VCaP (cell line): ENCODE measurements at regions not wholly inside any gene's neighbourhood (a gene's known extent, or its start where the extent isn't known, plus 50 kb on each side); places are given as distances from the start of the nearest gene placed in this dataset.
A peak's percentile ranks its signal among the peaks of the same experiment; 100 is the strongest.

Experiments
- H3K27ac ChIP-seq: fragments of 450-650 bp; 2 replicates; pipeline ENCODE4 v1.5.1; 2017
- TF ChIP-seq, protein P1 (sequence below): fragments of 450-650 bp; conservative IDR thresholded peaks from 2 replicates; pipeline ENCODE4 v1.5.1; 2017; ENCODE audit warnings: mild to moderate bottlenecking, moderate library complexity

DNA sequence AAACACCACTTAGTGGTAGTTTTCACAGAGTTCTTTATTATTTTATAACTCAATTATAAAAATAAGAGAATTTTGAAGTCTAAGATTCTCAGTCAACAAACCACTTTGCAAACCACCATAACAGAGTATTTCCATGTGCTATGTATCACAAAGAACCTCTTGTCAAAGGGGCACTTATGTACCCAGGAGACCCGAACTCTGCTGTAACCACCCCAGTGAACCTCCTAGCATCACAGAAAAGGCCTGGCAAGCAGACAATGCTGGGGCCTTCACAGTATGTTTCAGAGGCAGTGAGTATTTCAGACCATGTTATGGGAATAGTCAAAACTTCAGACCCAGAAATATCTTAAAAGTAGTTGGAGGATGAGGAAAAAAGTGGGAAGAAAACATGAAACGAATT, 714.1 kb downstream of the EFNB2 start:
- H3K27ac ChIP-seq: no peak overlapping the region
- TF ChIP-seq, protein P1, sequence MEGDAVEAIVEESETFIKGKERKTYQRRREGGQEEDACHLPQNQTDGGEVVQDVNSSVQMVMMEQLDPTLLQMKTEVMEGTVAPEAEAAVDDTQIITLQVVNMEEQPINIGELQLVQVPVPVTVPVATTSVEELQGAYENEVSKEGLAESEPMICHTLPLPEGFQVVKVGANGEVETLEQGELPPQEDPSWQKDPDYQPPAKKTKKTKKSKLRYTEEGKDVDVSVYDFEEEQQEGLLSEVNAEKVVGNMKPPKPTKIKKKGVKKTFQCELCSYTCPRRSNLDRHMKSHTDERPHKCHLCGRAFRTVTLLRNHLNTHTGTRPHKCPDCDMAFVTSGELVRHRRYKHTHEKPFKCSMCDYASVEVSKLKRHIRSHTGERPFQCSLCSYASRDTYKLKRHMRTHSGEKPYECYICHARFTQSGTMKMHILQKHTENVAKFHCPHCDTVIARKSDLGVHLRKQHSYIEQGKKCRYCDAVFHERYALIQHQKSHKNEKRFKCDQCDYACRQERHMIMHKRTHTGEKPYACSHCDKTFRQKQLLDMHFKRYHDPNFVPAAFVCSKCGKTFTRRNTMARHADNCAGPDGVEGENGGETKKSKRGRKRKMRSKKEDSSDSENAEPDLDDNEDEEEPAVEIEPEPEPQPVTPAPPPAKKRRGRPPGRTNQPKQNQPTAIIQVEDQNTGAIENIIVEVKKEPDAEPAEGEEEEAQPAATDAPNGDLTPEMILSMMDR: no peak

DNA sequence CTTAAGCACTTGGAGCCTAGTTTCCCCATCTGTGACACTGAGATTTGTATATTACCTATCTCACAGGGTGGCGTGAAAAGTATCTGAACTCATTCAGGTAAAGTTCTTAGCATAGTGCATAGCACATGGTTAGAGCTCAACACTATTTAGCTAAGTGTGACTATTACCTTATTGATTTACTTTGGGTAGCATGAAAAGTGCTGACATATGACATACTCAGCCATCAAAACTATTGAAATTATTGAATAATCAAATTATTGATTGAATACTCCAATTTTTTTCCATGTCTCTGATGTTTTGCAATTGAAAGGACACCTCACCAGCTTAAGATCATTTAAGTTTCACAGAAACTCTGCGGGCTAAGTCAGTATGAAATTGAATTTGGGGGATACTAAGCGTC, 715.0 kb downstream of the EFNB2 start:
- TF ChIP-seq, protein P1: no peak
- no peak overlapping the region for H3K27ac ChIP-seq

DNA sequence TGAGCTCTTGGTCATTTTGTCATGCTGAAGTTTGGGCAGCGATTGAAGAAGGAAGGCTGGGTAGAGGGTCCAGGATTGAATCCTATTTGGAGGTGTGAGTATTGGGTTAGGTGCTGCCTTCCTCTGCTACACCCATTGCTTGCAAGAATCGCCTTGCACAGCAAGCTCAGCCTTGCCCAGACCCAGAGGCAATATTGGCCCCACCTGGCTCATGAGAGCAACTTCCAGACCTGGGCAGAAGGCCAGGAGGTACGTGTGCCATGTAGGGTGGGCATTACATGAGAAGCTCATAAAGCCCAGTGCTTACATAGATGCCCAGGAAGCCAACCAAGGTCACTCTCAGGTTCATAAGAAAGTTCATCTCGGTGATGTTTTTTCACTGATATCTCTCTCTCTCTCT, 718.0 kb downstream of the EFNB2 start:
- TF ChIP-seq, protein P1: no peak
- peak overlapping the region; percentile 80 for H3K27ac ChIP-seq

DNA sequence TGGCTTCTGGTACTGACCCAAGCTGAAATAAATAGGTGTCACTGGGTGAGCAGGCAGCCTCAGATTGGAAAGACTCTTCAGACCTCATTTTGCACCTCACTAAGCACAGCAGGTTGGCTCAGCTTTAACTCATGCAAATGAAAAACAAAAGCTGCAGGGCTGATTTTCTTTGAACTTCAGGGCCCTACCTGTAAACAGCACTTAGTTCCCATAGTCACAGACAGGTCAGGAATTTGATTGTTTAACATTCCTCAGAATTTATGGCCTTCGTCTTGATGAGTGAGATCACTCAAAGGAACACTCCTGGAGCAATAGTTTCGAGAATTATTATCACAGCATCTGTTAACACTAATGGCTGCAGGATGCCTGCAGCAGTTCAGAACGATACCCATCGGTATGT, 718.5 kb downstream of the EFNB2 start:
- TF ChIP-seq, protein P1: no peak
- H3K27ac ChIP-seq: peak overlapping the region; percentile 80

DNA sequence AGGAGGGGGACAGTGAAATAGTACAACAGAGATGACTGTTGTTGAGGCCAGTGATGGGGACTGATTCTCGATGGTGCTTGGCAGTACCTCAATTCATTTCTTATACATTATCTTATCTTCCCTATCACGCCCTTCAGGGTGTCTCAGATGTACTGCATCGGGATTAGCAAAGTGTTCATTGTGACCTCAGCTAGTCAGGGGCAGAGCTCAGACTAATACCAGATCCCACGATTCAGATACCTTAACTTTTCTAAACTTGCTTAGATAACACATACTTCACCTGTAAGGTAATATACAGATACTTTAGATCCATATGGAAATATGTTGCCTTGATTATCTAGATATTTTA, 720.6 kb downstream of the EFNB2 start:
- TF ChIP-seq, protein P1: no peak
- no peak overlapping the region for H3K27ac ChIP-seq

DNA sequence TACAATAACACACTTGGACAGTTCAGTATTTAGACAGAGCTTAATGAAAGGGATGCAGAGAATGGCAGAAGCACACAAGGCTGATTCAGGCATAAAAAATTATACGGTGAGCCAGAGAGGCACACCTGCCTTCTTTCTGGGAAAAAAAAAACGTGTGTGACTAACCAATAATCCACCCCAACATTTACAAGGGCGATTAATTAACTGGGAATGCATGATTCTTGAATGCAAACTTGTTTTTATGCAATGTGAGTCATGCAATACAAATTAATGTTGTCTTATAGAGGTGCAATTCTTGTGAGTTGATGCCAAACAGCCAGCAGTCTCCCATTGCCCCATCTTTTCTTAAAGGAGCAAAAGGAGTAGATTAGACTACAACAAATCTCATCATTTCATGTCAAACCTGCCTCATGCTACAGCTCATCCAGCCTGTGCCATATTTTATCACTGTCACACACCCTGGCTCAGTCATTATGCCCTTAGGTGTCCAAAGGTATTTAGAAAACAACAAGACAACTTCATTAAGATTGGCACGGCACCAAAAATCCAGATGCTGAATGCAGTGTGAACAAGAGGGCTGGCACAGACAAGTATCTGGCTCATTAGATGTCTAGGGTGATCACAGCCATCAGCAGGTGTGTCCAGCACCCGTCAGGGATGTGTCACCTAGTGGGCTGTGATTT, 721.1 kb downstream of the EFNB2 start:
- no peak overlapping the region for H3K27ac ChIP-seq

DNA sequence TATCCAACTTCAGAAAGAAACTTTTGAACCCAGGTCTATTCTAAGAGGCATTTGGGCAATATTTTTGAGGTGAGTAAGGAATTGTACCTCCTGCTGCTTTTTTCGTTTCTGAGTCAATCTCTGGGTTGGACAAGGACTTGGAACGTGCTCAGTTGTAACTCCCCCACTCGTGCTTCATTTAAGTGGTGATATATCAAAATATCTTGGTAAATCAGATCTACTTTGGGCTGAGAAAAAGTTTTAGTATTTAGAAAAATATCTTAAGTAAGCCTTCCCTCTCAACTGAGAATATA, 728.9 kb downstream of the EFNB2 start:
- TF ChIP-seq, protein P1: no peak

More for the DNA sequence above, 721.1 kb downstream of the EFNB2 start:
- TF ChIP-seq, protein P1: no peak

More for the DNA sequence above, 728.9 kb downstream of the EFNB2 start:
- no peak overlapping the region for H3K27ac ChIP-seq
